Heart left ventricle (tissue), 16 donors: ENCODE measurements at regions not wholly inside any gene's neighbourhood (a gene's known extent, or its start where the extent isn't known, plus 50 kb on each side); places are given as distances from the start of the nearest gene placed in this dataset.
"Not testable (repeated sequence)": the region's sequence is repeated elsewhere in the genome, so short reads cannot be mapped to it uniquely, and the experiment has no call there.

Source experiments
- ATAC-seq, 4 donors: fragments of 200-7000 bp; cut with Tn5 transposase; one replicate each; pipeline ENCODE4 v1.9.1; 2020 to 2022; ENCODE audit warnings: moderate library complexity in 4 of 4, mild to moderate bottlenecking in 3 of 4, moderate number of reproducible peaks in 1 of 4
- DNase-seq, 5 donors: peaks; one replicate each; pipeline ENCODE4 v3.0.0-alpha.2; 2020
- H3K27ac ChIP-seq, 12 donors: fragments of 200-600 bp; sonication (generic) in 4 of 12; one replicate each; pipeline versions ENCODE4 v1.5.0 to v1.8.0; 2016 to 2022; ENCODE audit warnings: mild to moderate bottlenecking in 2 of 12
- H3K27me3 ChIP-seq, 9 donors: fragments of 200-600 bp; sonication (generic) in 2 of 9; one replicate each; pipeline versions ENCODE4 v1.5.1 to v1.8.0; 2016 to 2022; ENCODE audit warnings: mild to moderate bottlenecking in 3 of 9
- H3K36me3 ChIP-seq, 9 donors: fragments of 200-600 bp; sonication (generic) in 2 of 9; one replicate each; pipeline versions ENCODE4 v1.5.0 to v1.8.0; 2018 to 2022; ENCODE audit warnings: mild to moderate bottlenecking in 2 of 9
- H3K4me1 ChIP-seq, 12 donors: fragments of 200-600 bp; sonication (generic) in 4 of 12; one replicate each; pipeline versions ENCODE4 v1.5.0 to v1.8.0; 2016 to 2022; ENCODE audit warnings: mild to moderate bottlenecking in 3 of 12
- H3K4me3 ChIP-seq, 12 donors: fragments of 200-600 bp; sonication (generic) in 4 of 12; one replicate each; pipeline versions ENCODE4 v1.5.0 to v1.8.0; 2017 to 2022; ENCODE audit warnings: mild to moderate bottlenecking in 9 of 12, moderate library complexity in 4 of 12
- H3K9me3 ChIP-seq, 12 donors: fragments of 200-600 bp; sonication (generic) in 4 of 12; one replicate each; pipeline versions ENCODE4 v1.5.0 to v1.8.0; 2016 to 2022; ENCODE audit warnings: mild to moderate bottlenecking in 1 of 12
- POLR2A ChIP-seq, 2 donors: fragments of 450-650 bp; IDR thresholded peaks; one replicate each; pipeline ENCODE4 v1.6.1; 2017; ENCODE audit warnings: antibody characterized with exemption in 2 of 2, mild to moderate bottlenecking in 2 of 2, moderate library complexity in 2 of 2
- WGBS, 4 donors: extraction: QIAGEN DNeasy Blood & Tissue Kit in 2 of 4; methylation state at CpG; one replicate each; pipeline versions ENCODE4 v1.1.5 to v1.1.7; 2013 to 2018; 5-methylcytosine and 5-hydroxymethylcytosine counted together
- intact Hi-C, 10 donors: fragments of 100-400 bp; cut with DNase I; formaldehyde crosslinking; loops; one replicate each; pipeline versions ENCODE4 v1.11.1 to v1.14.2; 2022
- TF ChIP-seq, protein P1 (sequence below), 12 donors: fragments of 200-600 bp; sonication (generic) in 4 of 12; IDR thresholded peaks; one replicate each; pipeline versions ENCODE4 v1.5.0 to v1.8.0; 2018 to 2022; ENCODE audit warnings: antibody characterized with exemption in 12 of 12, mild to moderate bottlenecking in 5 of 12
- donor health status: ischemic (EF 13 %, LVEDD 7.1; RV severe dilation, severe dysfunction).
- donor health status: healthy with polysubstance abuse.
- donor health status: DM: no; HTN: yes; CAD: no.
- donor health status: DM: no; HTN: no; CAD: no.
- donor health status: ischemic (EF 25% LVEDD 6.9; RV normal size, moderate dysfunction).
- donor health status: ischemic (EF 25% LVEDD 5.7; RV mildly dilated, moderate dysfunction).
- donor health status: healthy.
- donor health status: DM: yes; HTN: yes; CAD: no.
- donor health status: ischemic (EF 35%, LVEDD 5.7; RV mildly dilated, moderate dysfunction).
- donor health status: nonischemic (EF 11% LVEDD 7.7; RV severe dilation, severe dysfunction).
- donor health status: DM: yes; HTN: yes; CAD: no.
- donor health status: PGD.
- donor health status: ischemic (EF 29% LVEDD 5.4; RV normal size, mild dysfunction).
- donor health status: nonischemic (EF 23%, LVEDD 6.1; RV moderate dilation, normal function).

- H3K4me1 ChIP-seq, H3K4me3 ChIP-seq, H3K27me3 ChIP-seq, H3K27ac ChIP-seq, intact Hi-C loops, H3K36me3 ChIP-seq: not testable (repeated sequence)
- 64 to 69% (median 67%) methylated on average over 13 of the region's 13 CpGs for WGBS, 4 donors
- H3K9me3 ChIP-seq: peaks cover 0 to 82% (median 48%) of the 10 kb centered on the region in 12 donors
- ATAC-seq (peak in 1 of 4 donors; percentile 10), DNase-seq (peak in 2 of 5 donors; percentile 8 to 39)
These were observed 4492.7 kb upstream of the OR11H1 start for GRCh38 chr22:11035031-11035873.

DNA sequence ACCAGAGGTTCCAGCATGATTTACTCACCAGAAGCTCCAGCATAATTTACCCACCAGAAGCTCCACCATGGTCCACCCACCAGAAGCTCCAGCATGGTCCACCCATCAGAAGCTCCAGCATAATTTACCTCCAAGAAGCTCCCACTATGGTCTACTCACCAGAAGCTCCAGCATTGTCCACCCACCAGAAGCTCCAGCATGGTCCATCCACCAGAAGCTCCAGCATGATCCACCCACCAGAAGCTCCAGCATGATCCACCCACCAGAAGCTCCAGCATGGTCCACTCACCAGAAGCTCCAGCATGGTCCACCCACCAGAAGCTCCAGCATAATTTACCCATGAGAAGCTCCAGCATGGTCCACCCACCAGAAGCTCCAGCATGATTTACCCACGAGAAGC is 4490.7 kb upstream of the OR11H1 start:
- WGBS, 4 donors: 41 to 63% (median 54%) methylated on average over 1 of the region's 1 CpG
- ATAC-seq, DNase-seq, H3K27me3 ChIP-seq, H3K4me3 ChIP-seq, intact Hi-C loops, H3K27ac ChIP-seq, H3K4me1 ChIP-seq, H3K36me3 ChIP-seq: not testable (repeated sequence)
- H3K9me3 ChIP-seq: peaks cover 0 to 86% (median 46%) of the 10 kb centered on the region in 12 donors

DNA sequence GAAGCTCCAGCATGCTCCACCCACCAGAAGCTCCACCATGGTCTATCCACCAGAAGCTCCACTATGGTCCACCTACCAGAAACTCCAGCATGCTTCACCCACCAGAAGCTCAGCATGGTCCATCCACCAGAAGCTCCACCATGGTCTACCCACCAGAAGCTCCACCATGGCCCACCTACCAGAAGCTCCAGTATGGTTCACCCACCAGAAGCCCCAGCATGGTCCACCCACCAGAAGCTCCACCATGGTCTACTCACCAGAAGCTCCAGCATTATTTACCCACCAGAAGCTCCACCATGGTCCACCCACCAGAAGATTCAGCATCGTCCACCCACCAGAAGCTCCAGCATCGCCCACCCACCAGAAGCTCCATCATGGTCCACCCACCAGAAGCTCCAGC is 4490.2 kb upstream of the OR11H1 start:
- H3K27ac ChIP-seq, intact Hi-C loops, H3K4me1 ChIP-seq, H3K4me3 ChIP-seq, ATAC-seq, H3K36me3 ChIP-seq, H3K27me3 ChIP-seq: not testable (repeated sequence)
- 54 to 63% (median 59%) methylated on average over 2 of the region's 2 CpGs for WGBS, 4 donors
- DNase-seq: peak in 1 of 5 donors; percentile 66
- peaks cover 0 to 83% (median 45%) of the 10 kb centered on the region in 12 donors for H3K9me3 ChIP-seq

GRCh38 chr22:11038786-11039185 is 4489.2 kb upstream of the OR11H1 start:
- H3K9me3 ChIP-seq: peaks cover 0 to 79% (median 45%) of the 10 kb centered on the region in 12 donors
- H3K27me3 ChIP-seq, ATAC-seq, H3K36me3 ChIP-seq, H3K4me1 ChIP-seq, H3K27ac ChIP-seq, H3K4me3 ChIP-seq, intact Hi-C loops: not testable (repeated sequence)
- WGBS, 4 donors: 66 to 72% (median 69%) methylated on average over 7 of the region's 7 CpGs
- DNase-seq: peak in 2 of 5 donors; percentile 11 to 67

DNA sequence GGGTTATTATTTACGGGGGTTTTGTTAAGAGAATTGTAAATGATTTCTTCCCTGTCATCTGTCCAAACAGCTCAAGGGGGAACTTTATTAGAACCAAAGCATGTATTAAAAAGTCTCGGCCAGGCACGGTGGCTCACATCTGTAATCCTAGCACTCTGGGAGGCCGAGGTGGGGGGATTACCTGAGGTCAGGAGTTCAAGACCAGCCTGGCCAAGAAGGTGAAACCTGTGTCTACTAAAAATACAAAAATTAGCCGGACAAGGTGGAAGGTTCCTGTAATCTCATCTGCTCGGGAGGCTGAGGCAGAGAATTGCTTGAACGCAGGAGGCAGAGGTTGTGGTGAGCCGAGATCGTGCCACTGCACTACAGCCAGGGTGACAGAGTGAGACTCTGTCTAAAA is 4486.6 kb upstream of the OR11H1 start:
- intact Hi-C loops, H3K4me1 ChIP-seq, H3K36me3 ChIP-seq, H3K4me3 ChIP-seq, ATAC-seq, H3K27ac ChIP-seq, H3K27me3 ChIP-seq: not testable (repeated sequence)
- 58 to 62% (median 61%) methylated on average over 9 of the region's 9 CpGs for WGBS, 4 donors
- peak in 1 of 5 donors; percentile 8 for DNase-seq
- peaks cover 0 to 57% (median 31%) of the 10 kb centered on the region in 12 donors for H3K9me3 ChIP-seq

DNA sequence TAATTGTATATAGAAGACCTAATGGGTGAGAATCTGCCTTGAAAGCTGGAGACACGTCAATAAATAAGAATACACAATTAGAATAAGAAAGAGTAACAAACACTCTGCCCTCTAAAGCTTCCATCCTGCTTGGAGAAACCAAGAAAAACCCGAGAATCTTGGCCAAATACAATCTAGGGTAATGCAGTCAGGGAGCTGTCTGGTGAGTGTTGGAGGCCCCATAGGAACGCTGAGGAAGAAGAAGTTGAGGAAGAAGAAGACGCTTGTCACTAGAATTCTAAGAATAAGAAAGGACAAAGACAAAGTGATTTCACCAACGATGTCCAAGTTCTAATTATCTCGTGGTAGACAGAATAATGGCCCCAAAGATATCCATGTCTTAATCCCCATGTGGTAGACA is 4485.9 kb upstream of the OR11H1 start:
- Histone ChIP-seq H3K27ac (no peak overlapping the region), H3K4me1 (no peaks in the 10 kb centered on the region), H3K36me3 (no peaks in the 10 kb centered on the region), H3K4me3 (no peak overlapping the region), H3K9me3 (peaks cover 0 to 54% (median 26%) of the 10 kb centered on the region in 12 donors), H3K27me3 (no peaks in the 10 kb centered on the region)
- 32 to 36% (median 35%) methylated on average over 6 of the region's 6 CpGs for WGBS, 4 donors
- DNase-seq: no peak
- intact Hi-C loops: no loop called here
- ATAC-seq: no peak
- TF ChIP-seq POLR2A (IDR thresholded peaks at IDR 0.05): no peak
- TF ChIP-seq, protein P1, sequence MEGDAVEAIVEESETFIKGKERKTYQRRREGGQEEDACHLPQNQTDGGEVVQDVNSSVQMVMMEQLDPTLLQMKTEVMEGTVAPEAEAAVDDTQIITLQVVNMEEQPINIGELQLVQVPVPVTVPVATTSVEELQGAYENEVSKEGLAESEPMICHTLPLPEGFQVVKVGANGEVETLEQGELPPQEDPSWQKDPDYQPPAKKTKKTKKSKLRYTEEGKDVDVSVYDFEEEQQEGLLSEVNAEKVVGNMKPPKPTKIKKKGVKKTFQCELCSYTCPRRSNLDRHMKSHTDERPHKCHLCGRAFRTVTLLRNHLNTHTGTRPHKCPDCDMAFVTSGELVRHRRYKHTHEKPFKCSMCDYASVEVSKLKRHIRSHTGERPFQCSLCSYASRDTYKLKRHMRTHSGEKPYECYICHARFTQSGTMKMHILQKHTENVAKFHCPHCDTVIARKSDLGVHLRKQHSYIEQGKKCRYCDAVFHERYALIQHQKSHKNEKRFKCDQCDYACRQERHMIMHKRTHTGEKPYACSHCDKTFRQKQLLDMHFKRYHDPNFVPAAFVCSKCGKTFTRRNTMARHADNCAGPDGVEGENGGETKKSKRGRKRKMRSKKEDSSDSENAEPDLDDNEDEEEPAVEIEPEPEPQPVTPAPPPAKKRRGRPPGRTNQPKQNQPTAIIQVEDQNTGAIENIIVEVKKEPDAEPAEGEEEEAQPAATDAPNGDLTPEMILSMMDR (IDR thresholded peaks at IDR 0.05): no peak

GRCh38 chr22:11043289-11043688 is 4484.7 kb upstream of the OR11H1 start:
- H3K27me3 ChIP-seq, H3K36me3 ChIP-seq, H3K4me3 ChIP-seq, DNase-seq, intact Hi-C loops, ATAC-seq, H3K4me1 ChIP-seq, H3K27ac ChIP-seq: not testable (repeated sequence)
- H3K9me3 ChIP-seq: peaks cover 0 to 57% (median 22%) of the 10 kb centered on the region in 12 donors

GRCh38 chr22:11048884-11049283 is 4479.1 kb upstream of the OR11H1 start:
- H3K9me3 ChIP-seq: peaks cover 0 to 49% (median 6%) of the 10 kb centered on the region in 12 donors
- DNase-seq, H3K27me3 ChIP-seq, intact Hi-C loops, H3K4me3 ChIP-seq, H3K4me1 ChIP-seq, ATAC-seq, H3K27ac ChIP-seq, H3K36me3 ChIP-seq: not testable (repeated sequence)
- WGBS, 4 donors: 83 to 88% (median 85%) methylated on average over 1 of the region's 1 CpG

DNA sequence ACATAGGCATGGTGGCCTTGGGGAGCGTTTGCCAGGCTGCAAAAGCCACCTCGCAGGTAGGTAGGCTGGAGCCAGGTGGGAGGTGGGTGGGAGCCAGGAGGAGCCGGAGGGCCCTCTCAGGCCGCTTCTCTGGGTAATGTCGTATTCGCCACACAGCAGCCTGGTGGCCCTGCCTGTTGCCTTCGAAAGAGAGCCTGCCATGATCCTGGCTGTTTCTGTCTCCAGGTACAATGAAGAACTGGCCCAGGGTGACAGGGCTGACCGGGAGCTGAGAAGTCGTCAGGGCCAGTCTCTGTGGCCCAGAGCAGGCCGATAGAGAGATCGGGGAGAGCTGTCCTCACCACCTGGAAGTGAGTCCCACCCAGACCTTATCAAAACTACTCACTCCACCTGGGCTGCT is 4477.8 kb upstream of the OR11H1 start:
- H3K36me3 ChIP-seq, H3K27me3 ChIP-seq, H3K27ac ChIP-seq, intact Hi-C loops, ATAC-seq, H3K4me1 ChIP-seq, H3K4me3 ChIP-seq: not testable (repeated sequence)
- 70 to 95% (median 73%) methylated on average over 4 to 11 of the region's 11 CpGs for WGBS, 4 donors
- DNase-seq: peak in 1 of 5 donors; percentile 48
- peaks cover 0 to 59% (median 6%) of the 10 kb centered on the region in 12 donors for H3K9me3 ChIP-seq

GRCh38 chr22:11051401-11052112 is 4476.4 kb upstream of the OR11H1 start:
- peaks cover 0 to 72% (median 6%) of the 10 kb centered on the region in 12 donors for H3K9me3 ChIP-seq
- not testable (repeated sequence) for H3K4me3 ChIP-seq, H3K36me3 ChIP-seq

More at GRCh38 chr22:11051401-11052112, 4476.4 kb upstream of the OR11H1 start:
- 52 to 66% (median 60%) methylated on average over 6 to 9 of the region's 9 CpGs for WGBS, 4 donors
- intact Hi-C loops, H3K4me1 ChIP-seq, H3K27ac ChIP-seq: not testable (repeated sequence)
- ATAC-seq (peak in 1 of 4 donors; percentile 8), DNase-seq (peak in 1 of 5 donors; percentile 51)
- H3K27me3 ChIP-seq: peaks cover 0 to 13% (median 0%) of the 10 kb centered on the region in 9 donors
